Activated CD8-positive, alpha-beta T cell treated with anti-CD3 and anti-CD28 coated beads for 36 hours (primary cell): ENCODE measurements at regions not wholly inside any gene's neighbourhood (a gene's known extent, or its start where the extent isn't known, plus 50 kb on each side); places are given as distances from the start of the nearest gene placed in this dataset.

Source experiments
- ATAC-seq: fragments of 200-7000 bp; cut with Tn5 transposase; one replicate; pipeline ENCODE4 v1.10.0; 2021; ENCODE audit warnings: mild to moderate bottlenecking, moderate library complexity
- CTCF ChIA-PET: fragments of 350-600 bp; sonication (Branson Sonifier 250); formaldehyde crosslinking; loops from one replicate; lab custom pipeline; 2021; ENCODE audit warnings: antibody characterized with exemption; lab: Charles Lee
- POLR2A ChIA-PET: fragments of 350-600 bp; sonication (Branson Sonifier 250); formaldehyde crosslinking; loops from one replicate; lab custom pipeline; 2021; ENCODE audit warnings: antibody characterized with exemption; lab: Charles Lee
- DNase-seq: peaks from one replicate; pipeline ENCODE4 v3.0.0-alpha.2; 2020
- H3K27ac Mint-ChIP-seq: one replicate; pipeline ENCODE4 v1.8.0; 2021; ENCODE audit warnings: mild to moderate bottlenecking, mixed read lengths
- H3K27me3 Mint-ChIP-seq: one replicate; pipeline ENCODE4 v1.8.0; 2021; ENCODE audit warnings: mixed read lengths
- H3K36me3 Mint-ChIP-seq: one replicate; pipeline ENCODE4 v1.8.0; 2021; ENCODE audit warnings: low read depth, mixed read lengths
- H3K4me1 Mint-ChIP-seq: one replicate; pipeline ENCODE4 v1.8.0; 2021; ENCODE audit warnings: low read depth, mixed read lengths
- H3K4me3 Mint-ChIP-seq: one replicate; pipeline ENCODE4 v1.8.0; 2021; ENCODE audit warnings: mild to moderate bottlenecking, moderate library complexity, mixed read lengths
- H3K9me3 Mint-ChIP-seq: one replicate; pipeline ENCODE4 v1.8.0; 2021; ENCODE audit warnings: mixed read lengths
- intact Hi-C: fragments of 100-400 bp; cut with micrococcal nuclease; formaldehyde crosslinking; loops from one replicate; pipeline ENCODE4 v1.10.0; 2022
- TF ChIP-seq, protein P1 (sequence below): fragments of 200-600 bp; IDR thresholded peaks from one replicate; pipeline ENCODE4 v1.8.0; 2022; ENCODE audit warnings: antibody characterized with exemption, mild to moderate bottlenecking

DNA sequence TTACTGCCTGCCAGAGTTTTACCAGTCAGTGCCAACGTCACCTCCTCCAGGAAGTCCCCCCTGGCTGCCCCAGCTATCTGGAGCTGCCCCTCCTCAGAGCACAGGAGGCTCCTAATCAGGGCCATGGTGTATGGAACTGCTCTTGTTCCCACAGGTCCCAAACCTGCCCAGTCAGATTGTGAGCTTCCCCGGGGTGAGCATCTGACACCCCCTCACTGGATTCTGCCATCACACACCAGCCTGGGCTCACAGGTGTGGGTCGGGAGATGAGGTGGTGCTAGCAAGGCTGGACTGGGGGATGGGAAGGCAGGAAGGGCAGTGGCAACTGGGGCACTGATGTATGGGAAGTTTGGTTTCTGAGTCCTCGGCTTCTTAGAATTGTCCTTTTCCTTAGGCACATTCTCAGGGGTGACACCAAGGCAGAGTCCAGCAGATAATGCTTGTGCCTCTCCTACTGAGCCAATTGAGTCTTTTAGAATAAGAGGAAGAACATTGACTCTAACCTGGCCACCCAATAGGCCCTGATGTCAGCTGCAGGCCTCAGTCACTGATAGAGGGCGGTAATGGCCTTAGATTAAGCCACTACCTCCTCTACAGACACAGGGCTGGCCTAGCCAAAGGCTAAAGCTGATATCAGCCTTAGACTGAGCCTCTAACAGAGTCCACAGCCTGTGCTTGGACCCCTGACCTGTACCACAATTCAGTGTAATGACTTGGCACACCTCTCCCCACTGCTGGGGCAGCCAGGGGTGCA is 107.9 kb downstream of the WSCD1 start:
- intact Hi-C loops = no loop called here
- Mint-ChIP-seq H3K9me3 (no peaks in the 10 kb centered on the region), H3K27ac (no peak overlapping the region), H3K4me3 (no peak overlapping the region), H3K27me3 (peaks cover 12% of the 10 kb centered on the region), H3K4me1 (no peaks in the 10 kb centered on the region), H3K36me3 (no peaks in the 10 kb centered on the region)
- ChIA-PET POLR2A (no interaction called here), CTCF (no interaction called here)
- DNase-seq (no peak), ATAC-seq (no peak)
- TF ChIP-seq, protein P1, sequence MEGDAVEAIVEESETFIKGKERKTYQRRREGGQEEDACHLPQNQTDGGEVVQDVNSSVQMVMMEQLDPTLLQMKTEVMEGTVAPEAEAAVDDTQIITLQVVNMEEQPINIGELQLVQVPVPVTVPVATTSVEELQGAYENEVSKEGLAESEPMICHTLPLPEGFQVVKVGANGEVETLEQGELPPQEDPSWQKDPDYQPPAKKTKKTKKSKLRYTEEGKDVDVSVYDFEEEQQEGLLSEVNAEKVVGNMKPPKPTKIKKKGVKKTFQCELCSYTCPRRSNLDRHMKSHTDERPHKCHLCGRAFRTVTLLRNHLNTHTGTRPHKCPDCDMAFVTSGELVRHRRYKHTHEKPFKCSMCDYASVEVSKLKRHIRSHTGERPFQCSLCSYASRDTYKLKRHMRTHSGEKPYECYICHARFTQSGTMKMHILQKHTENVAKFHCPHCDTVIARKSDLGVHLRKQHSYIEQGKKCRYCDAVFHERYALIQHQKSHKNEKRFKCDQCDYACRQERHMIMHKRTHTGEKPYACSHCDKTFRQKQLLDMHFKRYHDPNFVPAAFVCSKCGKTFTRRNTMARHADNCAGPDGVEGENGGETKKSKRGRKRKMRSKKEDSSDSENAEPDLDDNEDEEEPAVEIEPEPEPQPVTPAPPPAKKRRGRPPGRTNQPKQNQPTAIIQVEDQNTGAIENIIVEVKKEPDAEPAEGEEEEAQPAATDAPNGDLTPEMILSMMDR = no peak
